GM12801 (cell line): ENCODE measurements at regions not wholly inside any gene's neighbourhood (a gene's known extent, or its start where the extent isn't known, plus 50 kb on each side); places are given as distances from the start of the nearest gene placed in this dataset.

Source experiments
- TF ChIP-seq, protein P1 (sequence below): IDR thresholded peaks from one replicate; pipeline ENCODE4 v1.5.1; 2011; ENCODE audit warnings: control low read depth; ENCODE audit not compliant: insufficient read length; ENCODE audit errors: extremely low read depth

GRCh38 chr1:222390181-222390580 is 157.7 kb downstream of the HHIPL2 start:
- TF ChIP-seq, protein P1, sequence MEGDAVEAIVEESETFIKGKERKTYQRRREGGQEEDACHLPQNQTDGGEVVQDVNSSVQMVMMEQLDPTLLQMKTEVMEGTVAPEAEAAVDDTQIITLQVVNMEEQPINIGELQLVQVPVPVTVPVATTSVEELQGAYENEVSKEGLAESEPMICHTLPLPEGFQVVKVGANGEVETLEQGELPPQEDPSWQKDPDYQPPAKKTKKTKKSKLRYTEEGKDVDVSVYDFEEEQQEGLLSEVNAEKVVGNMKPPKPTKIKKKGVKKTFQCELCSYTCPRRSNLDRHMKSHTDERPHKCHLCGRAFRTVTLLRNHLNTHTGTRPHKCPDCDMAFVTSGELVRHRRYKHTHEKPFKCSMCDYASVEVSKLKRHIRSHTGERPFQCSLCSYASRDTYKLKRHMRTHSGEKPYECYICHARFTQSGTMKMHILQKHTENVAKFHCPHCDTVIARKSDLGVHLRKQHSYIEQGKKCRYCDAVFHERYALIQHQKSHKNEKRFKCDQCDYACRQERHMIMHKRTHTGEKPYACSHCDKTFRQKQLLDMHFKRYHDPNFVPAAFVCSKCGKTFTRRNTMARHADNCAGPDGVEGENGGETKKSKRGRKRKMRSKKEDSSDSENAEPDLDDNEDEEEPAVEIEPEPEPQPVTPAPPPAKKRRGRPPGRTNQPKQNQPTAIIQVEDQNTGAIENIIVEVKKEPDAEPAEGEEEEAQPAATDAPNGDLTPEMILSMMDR, result no peak

DNA sequence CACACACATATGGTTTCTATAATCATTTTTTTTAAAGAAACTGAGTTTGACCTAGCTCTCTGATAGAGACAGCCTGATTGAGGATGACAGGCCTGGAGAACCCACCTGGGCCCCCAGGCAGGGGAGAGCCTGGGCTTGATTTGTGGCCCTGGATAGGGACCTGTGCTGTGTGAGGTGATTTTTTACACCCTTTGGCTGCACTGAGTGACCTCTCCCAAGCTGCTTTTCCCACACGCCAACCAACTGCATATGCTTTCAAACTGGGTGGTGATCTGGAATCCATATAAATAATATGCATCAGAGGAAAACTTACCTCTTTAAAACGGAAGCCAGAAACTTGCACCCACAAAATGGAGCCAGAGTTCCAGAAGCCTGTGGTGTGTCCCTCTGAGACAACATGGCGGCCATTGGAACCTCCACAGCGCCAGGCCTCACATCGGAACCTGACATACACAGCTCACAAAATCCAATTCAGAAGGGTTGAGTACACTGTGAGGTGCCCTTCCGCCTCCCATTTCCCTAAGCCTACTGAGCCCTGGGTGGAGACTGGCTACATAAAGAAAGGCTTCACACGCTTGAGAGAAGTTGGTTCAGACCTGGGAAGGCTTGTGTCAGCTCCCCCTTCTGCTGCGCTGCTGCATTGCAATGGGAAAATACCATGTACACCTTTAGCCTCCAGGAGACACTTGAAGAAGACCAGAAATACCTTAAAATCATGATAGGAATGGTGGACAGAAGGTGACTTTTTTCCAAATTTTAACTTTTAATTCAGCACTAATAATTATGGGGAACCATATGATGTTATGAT is 160.7 kb downstream of the HHIPL2 start:
- TF ChIP-seq, protein P1, result no peak

DNA sequence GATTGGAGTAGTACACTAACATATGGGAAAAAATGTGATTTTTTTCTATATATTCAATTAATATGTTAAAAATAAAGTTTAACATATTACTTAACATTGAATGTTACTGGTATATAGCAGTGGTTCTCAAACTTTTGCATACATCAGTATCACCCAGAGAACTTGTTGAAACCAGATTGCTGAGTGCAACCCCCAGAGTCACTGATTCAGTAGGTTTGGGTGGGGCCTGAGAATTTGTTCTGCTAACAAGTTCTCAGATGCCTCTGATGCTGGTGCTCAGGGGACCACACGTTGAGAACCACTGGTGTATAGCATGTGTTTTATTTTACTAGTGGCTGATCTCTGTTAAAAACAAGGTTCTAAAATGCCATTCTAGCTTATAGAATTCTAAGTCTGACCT is 161.9 kb downstream of the HHIPL2 start:
- TF ChIP-seq, protein P1, result no peak

- TF ChIP-seq, protein P1, result no peak
These were observed 162.6 kb downstream of the HHIPL2 start for GRCh38 chr1:222385262-222385661.

DNA sequence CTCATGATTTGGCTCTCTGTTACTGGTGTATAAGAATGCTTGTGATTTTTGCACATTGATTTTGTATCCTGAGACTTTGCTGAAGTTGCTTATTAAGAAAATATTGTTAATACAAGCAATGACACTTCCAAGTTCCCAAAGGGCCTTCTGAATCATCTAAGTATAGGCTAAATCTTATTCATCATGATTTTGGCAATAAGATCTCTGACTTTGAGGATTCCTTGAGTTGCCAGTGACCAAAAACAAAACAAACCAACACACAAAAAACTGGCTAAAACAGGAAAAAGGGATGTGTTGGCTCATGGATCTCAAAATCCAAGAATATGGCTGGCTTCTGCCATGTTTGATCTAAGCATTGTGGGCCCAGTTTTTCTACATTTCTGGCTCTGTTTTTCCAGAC is 163.4 kb downstream of the HHIPL2 start:
- TF ChIP-seq, protein P1, result no peak

DNA sequence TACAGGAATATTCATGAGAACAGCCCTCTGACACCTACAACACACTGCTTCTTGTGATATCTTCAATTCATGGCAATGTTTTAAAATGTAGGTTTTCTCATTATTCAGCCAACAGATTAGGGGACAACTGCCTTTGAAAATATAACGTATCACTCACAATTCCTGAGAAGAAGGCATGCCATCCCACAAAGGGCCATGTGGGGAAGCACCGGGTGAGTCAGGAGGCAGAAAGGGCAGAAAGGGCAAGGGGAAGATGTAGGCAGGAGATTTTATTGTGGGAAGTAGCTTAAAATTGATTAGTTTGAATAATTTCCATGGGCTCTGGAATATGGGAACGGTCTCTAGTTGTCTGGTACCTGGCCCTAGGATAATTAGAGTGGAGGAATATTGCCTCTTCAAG is 165.7 kb downstream of the HHIPL2 start:
- TF ChIP-seq, protein P1, result no peak

DNA sequence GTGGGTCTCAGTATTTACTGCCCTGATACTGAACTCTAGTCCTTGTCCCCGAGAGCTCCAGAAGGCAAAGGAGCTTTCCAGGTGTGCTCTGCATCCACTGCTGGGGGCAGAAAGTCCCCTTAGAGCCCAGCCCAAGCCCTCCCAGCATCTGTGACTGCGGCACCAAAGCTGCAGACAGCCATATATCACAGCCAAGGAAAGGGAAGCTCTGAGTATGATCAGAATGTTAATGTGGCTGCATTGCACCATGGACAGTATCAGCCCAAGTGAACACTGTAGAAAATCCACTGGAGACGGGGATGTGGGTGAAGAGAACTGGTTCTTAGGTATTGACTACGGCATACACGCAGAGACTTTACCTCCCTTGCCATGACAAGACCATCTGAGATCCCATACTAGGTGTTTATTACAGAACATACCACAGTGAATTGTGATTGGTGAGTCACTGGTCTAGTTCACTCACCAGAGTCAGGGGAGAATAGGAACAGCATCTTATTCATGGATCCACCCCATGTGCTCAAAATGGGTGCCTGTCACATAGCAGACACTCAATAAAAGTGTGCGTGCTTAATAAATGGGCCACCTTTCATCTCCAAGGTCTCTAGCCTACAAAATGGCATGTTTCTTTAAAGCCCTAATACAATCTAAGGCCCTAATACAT is 170.3 kb downstream of the HHIPL2 start:
- TF ChIP-seq, protein P1, result no peak
